HG03135 (cell line): ENCODE measurements at regions not wholly inside any gene's neighbourhood (a gene's known extent, or its start where the extent isn't known, plus 50 kb on each side); places are given as distances from the start of the nearest gene placed in this dataset.

Experiments
- ATAC-seq: cut with Tn5 transposase; IDR thresholded peaks from one replicate; pipeline ENCODE4 v1.9.1; 2021; ENCODE audit warnings: mild to moderate bottlenecking, moderate library complexity; ENCODE audit not compliant: unreplicated experiment

DNA sequence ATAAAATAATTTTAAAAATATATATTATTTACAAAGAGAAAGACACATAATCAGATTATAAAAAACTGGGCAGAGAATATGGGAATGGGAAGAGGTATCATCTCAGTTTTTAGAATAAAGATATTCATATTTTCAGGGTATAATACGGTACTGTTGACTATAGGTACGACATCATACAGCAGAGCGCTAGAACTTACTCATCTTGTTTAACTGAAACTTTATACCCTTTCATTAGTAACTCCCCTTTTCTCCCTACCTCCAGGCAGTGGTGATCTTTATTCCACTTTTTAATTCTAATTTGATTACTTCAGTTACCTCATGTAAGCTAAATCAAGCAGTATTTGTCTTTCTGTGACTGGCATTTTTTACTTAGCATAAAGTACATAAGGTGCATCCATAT lies 742.1 kb downstream of the MTRR start:
- no peak for ATAC-seq

DNA sequence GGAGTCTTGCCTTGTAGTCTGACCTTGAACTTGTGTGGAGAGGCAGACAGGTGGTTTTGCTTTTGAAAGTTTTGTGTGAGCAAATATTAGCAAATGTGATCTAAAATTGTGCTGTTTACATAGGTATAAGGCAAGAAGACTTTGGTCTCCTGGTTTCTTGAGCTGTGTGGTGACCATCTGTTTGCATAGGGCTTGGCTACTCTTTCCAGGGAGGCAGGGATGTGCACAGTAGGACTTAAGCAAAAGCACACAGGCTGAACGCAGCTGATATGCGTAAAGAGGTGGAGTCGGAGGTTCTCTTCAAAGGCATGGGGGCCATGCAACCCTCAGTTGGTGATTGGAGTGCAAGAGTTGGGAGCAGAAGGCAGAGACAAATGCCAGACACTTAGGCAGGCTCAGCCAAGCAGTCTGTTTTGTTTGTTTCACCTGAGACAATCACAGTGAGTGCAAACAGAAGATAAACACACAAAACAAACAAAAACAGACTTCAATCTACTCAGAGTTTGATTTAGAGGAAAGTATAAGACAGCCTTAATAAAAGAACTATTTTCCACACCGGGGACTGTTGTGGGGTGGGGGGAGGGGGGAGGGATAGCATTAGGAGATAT lies 744.2 kb downstream of the MTRR start:
- no peak for ATAC-seq

DNA sequence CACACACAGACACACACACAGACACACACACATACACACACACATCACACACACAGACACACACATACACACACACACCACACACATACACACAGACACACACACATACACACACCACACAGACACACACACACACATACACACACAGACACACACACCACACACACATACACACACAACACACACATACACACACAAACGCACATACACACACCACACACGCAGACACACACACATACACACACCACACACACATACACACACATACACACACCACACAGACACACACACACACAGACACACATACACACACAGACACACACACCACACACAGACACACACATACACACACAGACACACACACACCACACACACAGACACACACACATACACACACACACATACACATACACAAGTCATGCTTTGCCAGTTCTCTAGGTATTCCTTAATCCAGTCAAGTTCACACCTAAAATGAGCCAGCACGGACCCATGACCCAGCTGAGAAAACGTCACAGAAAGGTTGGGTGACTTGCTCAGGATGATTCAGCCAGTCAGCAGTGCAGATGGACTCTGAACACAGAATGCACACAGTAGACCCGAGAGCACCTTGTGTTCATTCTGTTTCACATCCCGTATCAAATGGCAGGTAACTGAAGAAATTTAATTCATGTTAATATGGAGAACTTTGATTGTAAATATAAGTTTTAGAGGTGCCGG lies 746.4 kb downstream of the MTRR start:
- no peak for ATAC-seq

DNA sequence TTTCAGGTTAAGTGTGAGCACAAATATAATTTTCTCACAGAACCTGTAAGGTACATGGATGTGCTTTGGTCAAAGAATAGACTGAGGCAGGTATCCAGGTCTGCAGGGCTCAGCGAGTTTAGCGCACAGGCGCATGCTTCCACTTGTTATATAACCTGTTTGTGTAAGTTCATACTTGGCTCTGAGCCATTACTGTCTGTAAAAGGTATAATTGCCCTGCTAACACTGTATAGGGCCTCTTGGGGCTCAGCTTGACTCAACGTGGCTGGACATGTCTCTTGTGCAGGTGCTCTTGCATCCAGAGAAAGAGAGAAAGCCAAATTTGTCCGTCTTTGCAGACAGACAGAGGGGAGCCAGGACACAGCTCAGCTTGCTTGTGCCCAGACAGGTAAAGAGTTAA lies 759.6 kb downstream of the MTRR start:
- no peak for ATAC-seq

DNA sequence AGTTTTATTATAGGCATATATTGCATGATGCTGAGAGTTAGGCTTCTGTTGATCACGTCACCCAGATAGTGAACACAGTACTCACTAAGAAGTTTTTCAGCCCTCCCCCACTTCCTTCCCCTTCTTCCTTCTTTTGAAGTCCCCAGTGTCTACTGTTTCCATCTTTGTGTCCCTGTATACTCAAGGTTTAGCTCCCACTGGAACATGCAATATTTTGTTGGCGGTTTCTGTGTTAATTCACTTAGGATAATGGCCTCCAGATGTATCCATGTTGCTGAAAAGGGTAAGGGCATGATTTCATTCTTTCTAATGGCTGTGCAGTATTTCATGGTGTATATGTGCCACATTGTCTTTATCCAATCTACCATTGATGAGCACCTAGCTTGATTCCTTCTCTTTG lies 764.3 kb downstream of the MTRR start:
- no peak for ATAC-seq

DNA sequence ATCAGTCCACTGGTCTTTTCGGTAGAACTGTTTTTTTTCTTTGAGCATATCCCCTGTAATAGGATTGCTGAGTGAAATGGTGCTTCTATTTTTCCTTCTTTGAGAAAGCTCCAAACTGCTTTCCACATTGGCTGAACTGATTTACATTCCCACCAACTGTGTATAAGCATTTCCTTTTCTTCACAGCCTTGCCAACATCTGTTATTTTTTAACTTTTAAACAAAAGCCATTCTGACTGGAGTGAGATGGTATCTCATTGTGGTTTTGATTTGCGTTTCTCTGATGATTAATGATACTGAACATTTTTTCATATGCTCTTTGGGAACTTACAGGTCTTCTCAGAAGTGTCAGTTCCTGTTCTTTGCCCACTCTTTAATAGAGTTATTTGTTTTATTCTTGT lies 764.7 kb downstream of the MTRR start:
- no peak for ATAC-seq

DNA sequence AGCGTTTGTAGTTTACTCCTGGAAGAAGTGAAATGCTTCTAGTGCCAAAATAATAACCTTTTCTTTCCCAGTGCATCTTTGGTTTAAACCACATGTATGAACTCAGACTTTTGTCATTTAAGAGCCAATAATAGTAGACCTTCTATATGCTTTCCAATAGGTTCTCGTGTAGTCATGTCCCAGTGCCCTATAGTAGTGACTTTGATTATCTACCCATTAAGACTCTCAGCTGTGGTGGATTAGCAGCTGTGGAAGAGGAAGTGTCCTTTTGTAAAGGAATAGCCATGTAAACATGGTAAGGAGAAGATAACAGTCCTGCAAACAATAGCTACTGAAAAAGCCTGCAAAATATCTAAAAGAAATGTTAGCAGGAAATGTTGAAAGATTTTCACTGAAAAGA lies 765.3 kb downstream of the MTRR start:
- no peak for ATAC-seq

DNA sequence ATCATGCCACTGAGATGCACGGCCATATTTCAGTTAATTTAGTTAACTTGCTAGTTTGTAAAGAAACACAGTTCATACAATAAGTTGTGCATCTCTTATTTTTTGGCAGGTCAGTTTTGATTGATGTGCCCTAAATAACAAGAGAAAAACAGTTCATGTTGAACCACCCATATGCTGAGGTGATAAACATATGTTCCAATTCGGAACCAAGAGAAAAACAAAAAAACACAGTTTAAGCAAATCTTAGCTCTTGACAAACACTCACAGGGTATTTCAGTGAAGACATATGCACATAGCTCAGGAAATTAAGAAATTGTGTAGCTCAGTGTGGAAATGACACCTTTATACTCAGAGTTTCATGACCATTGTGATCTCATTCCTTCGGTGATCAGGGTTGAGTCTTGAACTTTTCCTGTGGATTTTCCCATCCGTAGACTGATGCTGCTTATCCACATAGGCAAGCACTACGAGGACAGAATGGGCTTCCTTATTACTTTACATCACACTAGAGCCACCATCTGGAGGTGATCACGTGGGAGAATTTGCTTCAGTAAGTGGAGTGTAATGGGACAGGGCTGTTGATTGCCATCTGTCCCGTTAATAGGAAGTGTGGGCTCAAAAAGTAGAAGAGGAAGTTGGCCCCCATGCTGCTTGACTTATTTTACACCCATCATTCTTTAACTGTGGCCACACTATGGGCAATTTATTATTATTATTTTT lies 773.0 kb downstream of the MTRR start:
- no peak for ATAC-seq

DNA sequence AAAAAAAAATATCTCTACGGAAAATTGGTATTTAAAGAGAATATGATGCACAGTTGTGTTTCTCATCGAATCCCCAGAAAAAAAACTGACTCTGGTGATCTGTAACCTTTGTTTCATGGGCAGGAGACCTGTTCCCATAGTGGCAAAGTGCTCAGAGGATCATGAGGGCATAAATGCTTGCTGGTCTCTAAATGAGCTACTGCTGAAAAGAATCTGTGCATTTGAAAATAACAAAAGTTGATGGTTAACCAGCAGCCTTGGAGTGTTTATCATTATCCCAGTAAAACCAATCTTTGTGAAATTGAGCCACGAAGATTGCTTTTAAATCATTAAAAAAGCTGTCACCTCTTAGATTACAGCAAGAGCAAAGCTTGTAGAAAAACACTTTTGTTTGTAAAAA lies 775.4 kb downstream of the MTRR start:
- ATAC-seq: no peak

DNA sequence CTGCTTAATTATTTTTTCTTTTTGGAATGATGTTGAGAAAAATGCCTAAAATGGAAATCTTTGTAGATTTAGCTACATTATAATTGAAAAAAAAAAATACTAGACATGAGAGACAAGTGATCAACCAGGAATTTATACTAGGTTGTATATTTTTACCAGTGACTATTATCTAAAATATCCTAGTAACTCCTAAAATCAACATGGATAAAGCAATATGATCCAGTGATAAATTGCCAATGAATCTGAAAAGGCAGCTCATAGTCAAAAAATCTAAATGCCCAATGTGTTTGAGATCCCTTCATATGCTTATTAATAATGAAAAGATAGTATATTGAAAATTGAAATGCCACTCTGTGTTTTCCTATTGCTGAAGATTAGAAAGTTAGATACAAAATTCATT lies 778.2 kb downstream of the MTRR start:
- ATAC-seq: no peak

DNA sequence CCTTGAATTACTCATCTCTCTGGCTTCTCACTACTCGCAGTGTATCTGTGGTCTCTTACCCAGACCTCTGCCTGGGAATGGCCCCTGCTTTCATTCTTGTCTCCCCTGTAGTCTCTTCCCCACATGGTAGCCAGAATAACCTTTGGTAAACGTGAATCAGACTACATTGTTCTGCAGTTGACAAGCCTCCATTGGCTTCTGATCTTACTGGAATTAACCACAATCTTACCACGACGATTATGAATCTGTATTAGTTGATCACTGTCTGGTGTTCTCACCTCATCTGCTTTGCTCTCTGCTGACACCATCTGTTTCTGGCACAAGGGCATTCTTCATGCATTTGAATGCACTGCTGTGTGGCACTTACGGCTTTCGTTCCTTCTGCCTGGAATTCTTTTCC lies 781.2 kb downstream of the MTRR start:
- no peak for ATAC-seq

DNA sequence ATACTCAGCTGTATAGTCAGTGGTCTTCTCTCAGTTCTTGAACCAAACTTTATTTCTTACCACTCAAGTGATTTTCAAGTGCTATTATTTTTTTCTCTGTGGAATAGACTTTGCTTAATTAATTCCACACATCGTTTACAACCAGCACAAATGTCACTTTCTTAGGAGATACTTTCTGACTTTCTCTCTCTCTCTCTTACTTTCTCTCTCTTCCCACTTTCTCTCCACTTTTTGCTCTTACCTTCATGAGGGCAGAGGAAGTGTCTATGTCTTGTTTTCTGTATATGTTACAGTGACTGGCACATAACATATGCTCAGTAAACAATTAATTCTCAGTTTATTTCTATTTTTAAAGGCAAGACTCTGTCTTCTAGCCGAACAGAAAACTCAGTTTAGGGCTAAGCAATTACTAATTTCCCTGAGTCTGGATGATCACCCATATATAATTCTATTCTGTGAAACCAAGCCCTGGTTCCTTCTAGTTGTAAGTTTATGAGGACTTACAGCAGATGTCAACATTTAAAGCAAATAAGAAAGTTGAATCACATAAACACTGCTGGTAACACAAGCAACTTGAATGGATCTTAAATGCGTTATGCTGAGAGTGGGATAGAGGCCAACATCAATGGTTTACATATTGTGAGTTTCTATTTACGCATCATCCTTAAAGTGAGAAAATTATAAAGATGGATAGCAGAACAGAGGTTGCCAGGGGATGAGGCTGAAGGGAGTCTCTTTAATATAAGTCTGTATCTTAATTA lies 791.4 kb downstream of the MTRR start:
- no peak for ATAC-seq

DNA sequence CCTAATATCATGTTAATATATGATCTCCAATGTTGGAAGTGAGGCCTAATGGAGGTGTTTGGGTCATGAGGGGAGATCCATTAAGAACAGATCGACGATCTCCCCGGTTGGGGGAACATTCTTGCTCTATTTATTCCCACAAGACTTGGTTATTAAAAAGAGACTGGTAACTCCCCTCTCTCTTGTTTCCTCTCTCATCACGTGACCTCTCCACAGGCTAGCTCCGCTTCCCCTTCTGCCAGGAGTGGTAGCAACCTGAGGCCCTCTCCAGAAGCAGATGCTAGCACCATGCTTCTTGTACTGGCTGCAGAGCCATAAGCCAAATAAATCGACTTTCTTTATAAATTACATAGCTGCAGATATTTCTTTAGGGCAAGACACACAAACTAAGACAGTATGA lies 794.4 kb downstream of the MTRR start:
- ATAC-seq: no peak

DNA sequence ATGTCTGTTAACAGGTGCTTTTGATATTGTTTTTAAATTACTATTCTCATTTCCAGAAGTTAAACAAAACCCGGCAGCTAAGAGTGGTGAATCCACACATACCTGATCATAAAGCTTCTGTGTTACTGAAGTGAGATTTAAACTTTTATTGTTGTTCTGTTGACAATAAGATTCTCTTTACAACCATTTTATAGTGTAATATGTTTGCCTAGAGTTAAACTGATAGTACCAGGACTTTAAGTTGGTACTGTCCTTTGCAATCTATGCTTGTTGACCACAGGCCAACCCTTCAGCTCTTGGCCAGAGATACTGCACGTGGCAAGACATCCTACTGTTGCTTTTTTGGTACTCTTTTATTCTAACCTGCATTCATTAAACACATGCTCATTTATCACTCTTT lies 806.2 kb downstream of the MTRR start:
- ATAC-seq: no peak

DNA sequence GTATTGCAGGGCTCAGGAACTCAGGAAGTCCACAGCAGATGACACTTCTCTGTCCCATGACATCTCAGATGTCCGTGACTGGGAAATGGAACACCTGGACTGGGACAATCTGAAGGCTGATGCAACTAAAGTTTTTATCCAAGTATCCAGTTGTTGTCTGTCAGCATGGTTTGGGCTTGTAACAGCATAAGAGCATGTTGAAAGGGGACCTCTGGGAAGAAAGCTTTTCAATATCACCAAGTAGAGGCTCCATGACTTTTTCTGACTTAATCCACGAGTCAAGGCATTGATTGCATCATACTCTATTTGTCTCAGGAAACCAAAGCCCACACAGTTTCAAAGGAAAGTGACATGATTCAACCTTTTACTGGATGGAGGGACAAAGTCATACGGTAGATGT lies 807.7 kb downstream of the MTRR start:
- no peak for ATAC-seq

DNA sequence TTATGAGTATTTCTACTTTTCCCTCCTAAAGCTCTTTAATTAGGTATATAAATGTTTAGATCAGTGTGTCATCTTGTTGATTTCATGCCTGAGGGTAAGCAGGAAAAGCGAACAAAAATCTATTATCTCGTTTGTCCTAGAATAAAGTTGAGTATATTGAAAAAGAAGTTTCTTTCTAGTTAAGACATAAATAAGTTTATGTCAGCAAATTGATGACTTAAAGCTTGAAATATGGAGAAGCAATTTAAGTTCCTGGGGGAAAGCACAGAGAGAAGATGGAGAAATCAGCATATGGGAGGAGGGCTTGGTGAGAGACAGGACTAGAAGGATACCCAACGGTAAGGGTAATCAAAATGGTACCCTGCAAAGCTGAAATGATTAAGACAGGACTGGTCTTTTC lies 813.4 kb downstream of the MTRR start:
- ATAC-seq: no peak

DNA sequence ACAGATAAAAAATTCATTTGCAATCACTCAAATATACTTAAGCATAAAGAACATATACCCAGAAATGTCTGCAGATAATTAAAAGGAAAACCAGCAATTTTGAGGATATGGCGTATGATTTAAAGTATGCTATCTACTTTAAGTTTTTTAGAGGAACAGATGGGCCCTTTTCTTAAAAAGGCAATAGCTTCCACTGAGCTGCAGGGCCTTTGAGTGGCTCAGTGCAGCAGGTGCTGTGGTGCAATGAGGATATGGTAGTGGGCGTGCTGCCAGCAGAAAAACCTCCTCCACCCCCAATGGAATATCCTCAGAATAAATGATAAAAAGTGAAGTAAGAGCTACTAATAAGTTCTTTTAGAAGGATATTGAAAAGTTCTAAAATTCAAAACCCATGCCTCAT lies 814.5 kb downstream of the MTRR start:
- ATAC-seq: no peak

DNA sequence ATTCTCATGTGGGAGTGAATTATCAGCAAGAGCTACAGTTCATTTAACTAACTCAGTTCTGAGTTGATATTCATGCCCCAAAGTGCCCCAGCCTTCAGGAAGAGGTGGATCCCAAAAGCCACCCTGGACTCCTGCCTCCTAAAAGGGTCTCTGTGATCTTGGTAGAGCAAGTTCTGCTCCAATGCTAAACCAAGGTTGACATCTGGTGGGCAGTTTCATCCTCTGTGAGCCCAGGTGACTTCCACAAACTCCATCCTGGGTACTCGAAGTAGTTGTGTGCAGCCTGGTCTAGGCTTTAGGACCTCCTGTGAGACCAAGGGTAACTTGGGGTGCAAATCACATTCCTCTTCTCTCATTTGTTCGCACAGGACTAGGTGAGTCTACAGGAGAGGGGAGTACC lies 816.8 kb downstream of the MTRR start:
- ATAC-seq: no peak

DNA sequence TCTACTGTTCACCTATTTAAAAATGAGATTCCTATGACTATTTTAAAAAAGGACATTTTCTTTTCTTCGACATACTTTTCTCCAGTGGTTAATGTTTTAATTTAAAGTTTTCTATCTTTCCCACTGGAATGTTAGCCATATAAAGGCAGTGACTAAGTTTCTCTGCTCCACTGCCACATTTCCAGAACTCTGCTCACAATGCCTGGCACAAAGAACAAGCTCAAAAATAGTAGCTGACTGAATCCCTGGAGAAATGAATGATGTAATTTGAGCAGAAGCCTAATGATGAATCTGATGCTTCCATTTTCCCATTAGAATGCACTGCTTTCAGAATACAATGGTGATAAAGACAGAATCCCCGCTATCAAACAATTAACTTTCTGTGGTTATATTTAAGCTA lies 817.8 kb downstream of the MTRR start:
- ATAC-seq: no peak

DNA sequence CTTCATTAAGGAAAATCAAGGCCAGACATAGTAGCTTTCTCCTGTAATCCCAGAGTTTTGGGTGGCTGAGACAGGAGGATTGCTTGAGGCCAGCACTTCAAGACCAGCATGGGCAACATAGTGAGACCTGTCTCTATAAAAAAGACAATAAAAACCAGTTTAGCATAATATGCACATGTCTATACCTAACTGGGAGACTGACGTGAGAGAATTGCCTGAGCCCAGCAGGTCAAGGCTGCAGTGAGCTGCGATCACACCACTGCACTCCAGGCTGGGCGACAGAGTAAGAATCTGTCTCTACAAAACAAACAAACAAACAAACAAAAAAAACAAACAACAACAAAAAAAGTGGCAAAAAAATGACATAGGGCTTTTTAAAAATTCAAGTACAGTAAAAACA lies 820.8 kb downstream of the MTRR start:
- ATAC-seq: no peak

DNA sequence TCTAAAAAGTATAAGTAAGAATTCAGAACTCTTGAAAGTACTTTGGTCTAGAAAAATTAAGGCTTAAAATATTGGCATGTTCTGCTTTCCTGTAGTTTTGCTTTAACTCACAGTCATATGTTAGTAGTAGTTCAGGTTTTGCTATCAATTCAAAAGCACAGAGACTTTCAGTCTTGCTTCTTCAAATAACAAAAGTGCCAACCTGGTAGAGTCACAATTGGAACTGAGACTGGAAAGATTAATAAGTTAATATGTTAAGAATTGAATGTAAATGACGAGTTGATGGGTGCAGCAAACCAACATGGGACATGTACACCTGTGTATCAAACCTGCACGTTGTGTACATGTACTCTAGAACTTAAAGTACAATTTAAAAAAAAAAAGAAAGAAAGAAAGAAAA lies 822.3 kb downstream of the MTRR start:
- ATAC-seq: no peak
